ENCODE measurements at regions not wholly inside any gene's neighbourhood (a gene's known extent, or its start where the extent isn't known, plus 50 kb on each side); places are given as distances from the start of the nearest gene placed in this dataset.

GRCh38 chr10:105358911-105359310 is 717.8 kb downstream of the SORCS3 start:
- Histone ChIP-seq H3K4me2 (ENCODE audit: low read depth, low read length, poor library complexity, severe bottlenecking) (no peak overlapping the region), H3F3A (ENCODE audit: insufficient read depth) (no peaks in the 10 kb centered on the region), H3K36me3 (ENCODE audit: low read length) (no peaks in the 10 kb centered on the region), H3K9me3 (ENCODE audit: insufficient read depth, low read length) (no peaks in the 10 kb centered on the region), H3K4me3 (ENCODE audit: insufficient read depth, low read length, poor library complexity, severe bottlenecking) (no peak overlapping the region), H3K27ac (ENCODE audit: low read depth, low read length) (no peak overlapping the region), H2AFZ (ENCODE audit: low read depth, low read length, severe bottlenecking) (no peak overlapping the region), H3K9me2 (replicated peaks; ENCODE audit: insufficient read depth, low read length) (no peaks in the 10 kb centered on the region), H3K79me2 (ENCODE audit: insufficient read depth, low read length) (no peaks in the 10 kb centered on the region), H3K9ac (ENCODE audit: low read length) (no peak overlapping the region), H3K27me3 (ENCODE audit: low read length) (no peaks in the 10 kb centered on the region), H4K20me1 (ENCODE audit: low read depth, low read length) (no peaks in the 10 kb centered on the region)
- TF ChIP-seq EZH2phosphoT487 (conservative IDR thresholded peaks at IDR 0.05; ENCODE audit: low read length) (no peak), CTCF (IDR thresholded peaks at IDR 0.05; ENCODE audit: insufficient read depth, low read length, poor library complexity, severe bottlenecking) (no peak)

- Histone ChIP-seq H3K4me2 (ENCODE audit: low read depth, low read length, poor library complexity, severe bottlenecking) (no peak overlapping the region), H4K20me1 (ENCODE audit: low read depth, low read length) (no peaks in the 10 kb centered on the region), H3F3A (ENCODE audit: insufficient read depth) (no peaks in the 10 kb centered on the region), H3K9ac (ENCODE audit: low read length) (no peak overlapping the region), H3K36me3 (ENCODE audit: low read length) (no peaks in the 10 kb centered on the region), H3K4me3 (ENCODE audit: insufficient read depth, low read length, poor library complexity, severe bottlenecking) (no peak overlapping the region), H2AFZ (ENCODE audit: low read depth, low read length, severe bottlenecking) (no peak overlapping the region), H3K27ac (ENCODE audit: low read depth, low read length) (no peak overlapping the region), H3K9me3 (ENCODE audit: insufficient read depth, low read length) (no peaks in the 10 kb centered on the region), H3K27me3 (ENCODE audit: low read length) (no peaks in the 10 kb centered on the region), H3K9me2 (replicated peaks; ENCODE audit: insufficient read depth, low read length) (no peaks in the 10 kb centered on the region), H3K79me2 (ENCODE audit: insufficient read depth, low read length) (no peaks in the 10 kb centered on the region)
- no peak for TF ChIP-seq EZH2phosphoT487 (conservative IDR thresholded peaks at IDR 0.05; ENCODE audit: low read length)
- TF ChIP-seq CTCF (IDR thresholded peaks at IDR 0.05; ENCODE audit: insufficient read depth, low read length, poor library complexity, severe bottlenecking), result no peak
Observed at GRCh38 chr10:105356626-105357025, 715.5 kb downstream of the SORCS3 start.

GRCh38 chr10:105354010-105354409 is 712.9 kb downstream of the SORCS3 start:
- H3K4me2 ChIP-seq (ENCODE audit: low read depth, low read length, poor library complexity, severe bottlenecking), result no peak overlapping the region
- H4K20me1 ChIP-seq (ENCODE audit: low read depth, low read length), result no peaks in the 10 kb centered on the region
- H3K27me3 ChIP-seq (ENCODE audit: low read length), result no peaks in the 10 kb centered on the region
- no peaks in the 10 kb centered on the region for H3K36me3 ChIP-seq (ENCODE audit: low read length)
- no peaks in the 10 kb centered on the region for H3F3A ChIP-seq (ENCODE audit: insufficient read depth)
- no peak overlapping the region for H3K27ac ChIP-seq (ENCODE audit: low read depth, low read length)
- no peak overlapping the region for H2AFZ ChIP-seq (ENCODE audit: low read depth, low read length, severe bottlenecking)
- H3K9ac ChIP-seq (ENCODE audit: low read length), result no peak overlapping the region
- TF ChIP-seq CTCF (IDR thresholded peaks at IDR 0.05; ENCODE audit: insufficient read depth, low read length, poor library complexity, severe bottlenecking) (no peak), EZH2phosphoT487 (conservative IDR thresholded peaks at IDR 0.05; ENCODE audit: low read length) (no peak)
- H3K9me2 ChIP-seq (replicated peaks; ENCODE audit: insufficient read depth, low read length), result no peaks in the 10 kb centered on the region
- H3K9me3 ChIP-seq (ENCODE audit: insufficient read depth, low read length), result no peaks in the 10 kb centered on the region
- H3K4me3 ChIP-seq (ENCODE audit: insufficient read depth, low read length, poor library complexity, severe bottlenecking), result no peak overlapping the region
- H3K79me2 ChIP-seq (ENCODE audit: insufficient read depth, low read length), result no peaks in the 10 kb centered on the region
